ENCODE measurements at regions not wholly inside any gene's neighbourhood (a gene's known extent, or its start where the extent isn't known, plus 50 kb on each side); places are given as distances from the start of the nearest gene placed in this dataset.

- intact Hi-C loops (cut with DNase I; ENCODE audit: low total_unique reads): no loop called here
- Histone ChIP-seq H3K9me3 (peaks cover 0 to 5% (median 0%) of the 10 kb centered on the region in 3 donors), H3K4me3 (no peak overlapping the region), H3K27me3 (no peaks in the 10 kb centered on the region), H3K4me1 (no peaks in the 10 kb centered on the region), H3K36me3 (no peaks in the 10 kb centered on the region), H3K27ac (no peak overlapping the region)
- no peak for ATAC-seq
- in situ Hi-C loops (cut with MboI; ENCODE audit: low sequenced_read_pairs in 4 of 4): no loop called here
- no peak for DNase-seq
- TF ChIP-seq CTCF (IDR thresholded peaks at IDR 0.05 in 4 of 5, conservative IDR thresholded peaks at IDR 0.05 in 1 of 5) (no peak), POLR2A (IDR thresholded peaks at IDR 0.05) (no peak)
Measured at GRCh38 chrX:139304471-139304870, 226.1 kb upstream of the F9 start.

- Histone ChIP-seq H3K27ac (no peak overlapping the region), H3K36me3 (no peaks in the 10 kb centered on the region), H3K9me3 (no peaks in the 10 kb centered on the region), H3K27me3 (no peaks in the 10 kb centered on the region), H3K4me1 (peaks cover 0 to 15% of the 10 kb centered on the region in 2 donors), H3K4me3 (no peak overlapping the region)
- DNase-seq: no peak
- TF ChIP-seq POLR2A (IDR thresholded peaks at IDR 0.05) (no peak), CTCF (IDR thresholded peaks at IDR 0.05 in 4 of 5, conservative IDR thresholded peaks at IDR 0.05 in 1 of 5) (no peak)
- intact Hi-C loops (cut with DNase I; ENCODE audit: low total_unique reads): loop anchor here (2.0 to 10.0 kb wide), 2 partner anchors 75 to 105 kb away; no protein-coding TSS in a partner anchor
- in situ Hi-C loops (cut with MboI; ENCODE audit: low sequenced_read_pairs in 4 of 4): loop anchor here in 1 of 4 donors (10.0 kb wide), 1 partner anchor 75 kb away; no protein-coding TSS in a partner anchor
- ATAC-seq: peak in 1 of 2 donors; percentile 44
Measured at GRCh38 chrX:139299309-139299708, 231.2 kb upstream of the F9 start.

GRCh38 chrX:139298437-139298836 is 232.1 kb upstream of the F9 start:
- TF ChIP-seq CTCF (IDR thresholded peaks at IDR 0.05 in 4 of 5, conservative IDR thresholded peaks at IDR 0.05 in 1 of 5): no peak
- no peak for TF ChIP-seq POLR2A (IDR thresholded peaks at IDR 0.05)
- no peak overlapping the region for H3K27ac ChIP-seq
- H3K4me3 ChIP-seq: no peak overlapping the region
- DNase-seq (no peak), ATAC-seq (peak in 1 of 2 donors; percentile 21)
- H3K4me1 ChIP-seq: peaks cover 0 to 16% of the 10 kb centered on the region in 2 donors
- intact Hi-C loops (cut with DNase I; ENCODE audit: low total_unique reads) (loop anchor here (2.0 to 10.0 kb wide), 2 partner anchors 74 to 104 kb away; no protein-coding TSS in a partner anchor), in situ Hi-C loops (cut with MboI; ENCODE audit: low sequenced_read_pairs in 4 of 4) (loop anchor here in 1 of 4 donors (10.0 kb wide), 1 partner anchor 74 kb away; no protein-coding TSS in a partner anchor)
- H3K27me3 ChIP-seq: no peaks in the 10 kb centered on the region
- no peaks in the 10 kb centered on the region for H3K9me3 ChIP-seq
- H3K36me3 ChIP-seq: no peaks in the 10 kb centered on the region

DNA sequence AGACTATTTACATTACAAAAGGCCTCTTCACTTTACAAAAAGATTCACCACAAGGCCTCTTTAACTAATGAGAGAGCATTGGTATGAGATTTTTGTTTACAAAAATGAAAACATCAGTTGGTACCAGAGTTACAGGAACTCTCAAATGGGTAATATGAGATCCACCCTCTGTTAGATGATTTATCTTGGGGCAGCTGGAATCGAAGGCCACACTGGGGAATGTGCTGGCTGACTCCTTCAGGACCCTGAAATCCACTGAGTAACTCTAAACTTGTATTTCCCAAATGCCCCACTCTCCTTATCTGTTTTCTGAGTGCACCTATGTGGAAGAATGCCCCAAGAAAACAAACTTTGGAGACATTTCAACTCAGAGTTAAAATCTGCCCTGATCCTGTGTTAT is 232.9 kb upstream of the F9 start:
- intact Hi-C loops (cut with DNase I; ENCODE audit: low total_unique reads): loop anchor here (2.0 to 10.0 kb wide), 2 partner anchors 73 to 103 kb away; no protein-coding TSS in a partner anchor
- Histone ChIP-seq H3K36me3 (no peaks in the 10 kb centered on the region), H3K9me3 (no peaks in the 10 kb centered on the region), H3K4me3 (no peak overlapping the region), H3K27ac (no peak overlapping the region), H3K4me1 (peaks cover 0 to 16% of the 10 kb centered on the region in 2 donors), H3K27me3 (no peaks in the 10 kb centered on the region)
- in situ Hi-C loops (cut with MboI; ENCODE audit: low sequenced_read_pairs in 4 of 4): loop anchor here in 1 of 4 donors (10.0 kb wide), 1 partner anchor 73 kb away; no protein-coding TSS in a partner anchor
- ATAC-seq: no peak
- peak in 1 of 2 donors; percentile 12 for DNase-seq
- TF ChIP-seq POLR2A (IDR thresholded peaks at IDR 0.05) (no peak), CTCF (IDR thresholded peaks at IDR 0.05 in 4 of 5, conservative IDR thresholded peaks at IDR 0.05 in 1 of 5) (no peak)
